ENCODE measurements at regions not wholly inside any gene's neighbourhood (a gene's known extent, or its start where the extent isn't known, plus 50 kb on each side); places are given as distances from the start of the nearest gene placed in this dataset.

- no peak for TF ChIP-seq CTCF (IDR thresholded peaks at IDR 0.05; ENCODE audit: borderline replicate concordance, insufficient read depth, low read depth, low read length)
Observed at GRCh38 chr10:60677531-60678129, 100.6 kb upstream of the CDK1 start.

GRCh38 chr10:60675236-60675635, 103.0 kb upstream of the CDK1 start:
- H3K4me3 ChIP-seq (ENCODE audit: low read depth, low read length): no peak overlapping the region
- TF ChIP-seq CTCF (IDR thresholded peaks at IDR 0.05; ENCODE audit: borderline replicate concordance, insufficient read depth, low read depth, low read length): no peak

More at GRCh38 chr10:60677531-60678129, 100.6 kb upstream of the CDK1 start:
- H3K4me3 ChIP-seq (ENCODE audit: low read depth, low read length): no peak overlapping the region

GRCh38 chr10:60669501-60669900, 108.8 kb upstream of the CDK1 start:
- TF ChIP-seq CTCF (IDR thresholded peaks at IDR 0.05; ENCODE audit: borderline replicate concordance, insufficient read depth, low read depth, low read length): no peak
- H3K4me3 ChIP-seq (ENCODE audit: low read depth, low read length): no peak overlapping the region

GRCh38 chr10:60666221-60666620, 112.1 kb upstream of the CDK1 start:
- TF ChIP-seq CTCF (IDR thresholded peaks at IDR 0.05; ENCODE audit: borderline replicate concordance, insufficient read depth, low read depth, low read length): no peak
- no peak overlapping the region for H3K4me3 ChIP-seq (ENCODE audit: low read depth, low read length)

- TF ChIP-seq CTCF (IDR thresholded peaks at IDR 0.05; ENCODE audit: borderline replicate concordance, insufficient read depth, low read depth, low read length): no peak
- no peak overlapping the region for H3K4me3 ChIP-seq (ENCODE audit: low read depth, low read length)
Observed at GRCh38 chr10:60664859-60665258, 113.4 kb upstream of the CDK1 start.

- no peak overlapping the region for H3K4me3 ChIP-seq (ENCODE audit: low read depth, low read length)
- no peak for TF ChIP-seq CTCF (IDR thresholded peaks at IDR 0.05; ENCODE audit: borderline replicate concordance, insufficient read depth, low read depth, low read length)
Observed at GRCh38 chr10:60663850-60664249, 114.4 kb upstream of the CDK1 start.

GRCh38 chr10:60662917-60663614, 115.2 kb upstream of the CDK1 start:
- TF ChIP-seq CTCF (IDR thresholded peaks at IDR 0.05; ENCODE audit: borderline replicate concordance, insufficient read depth, low read depth, low read length): no peak
- H3K4me3 ChIP-seq (ENCODE audit: low read depth, low read length): no peak overlapping the region

Data from GM12875 (cell line).